DMS79 (cell line): ENCODE measurements at regions not wholly inside any gene's neighbourhood (a gene's known extent, or its start where the extent isn't known, plus 50 kb on each side); places are given as distances from the start of the nearest gene placed in this dataset.

Experiments used
- DNase-seq: peaks from one replicate; lab custom pipeline; 2025; lab: John Stamatoyannopoulos, UW

DNA sequence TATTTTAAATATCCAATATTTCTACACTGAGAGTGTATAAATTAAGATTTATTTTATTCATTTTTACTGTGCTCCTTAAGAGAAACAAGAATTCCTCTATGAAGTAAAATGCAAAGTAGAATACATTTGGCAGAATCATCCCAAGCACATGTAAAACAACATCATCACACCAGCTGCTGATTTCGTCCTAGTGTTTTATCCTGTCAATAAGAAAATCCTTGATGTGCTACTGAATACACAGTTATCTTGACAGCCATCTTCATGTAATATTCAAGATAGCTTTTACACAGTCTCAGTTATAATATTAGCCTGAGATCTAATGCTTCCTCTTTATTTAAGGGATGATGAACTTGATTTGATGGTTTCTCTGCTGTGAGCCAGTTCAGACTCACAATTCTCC is 282.4 kb downstream of the MZT1 start:
- DNase-seq = no peak

DNA sequence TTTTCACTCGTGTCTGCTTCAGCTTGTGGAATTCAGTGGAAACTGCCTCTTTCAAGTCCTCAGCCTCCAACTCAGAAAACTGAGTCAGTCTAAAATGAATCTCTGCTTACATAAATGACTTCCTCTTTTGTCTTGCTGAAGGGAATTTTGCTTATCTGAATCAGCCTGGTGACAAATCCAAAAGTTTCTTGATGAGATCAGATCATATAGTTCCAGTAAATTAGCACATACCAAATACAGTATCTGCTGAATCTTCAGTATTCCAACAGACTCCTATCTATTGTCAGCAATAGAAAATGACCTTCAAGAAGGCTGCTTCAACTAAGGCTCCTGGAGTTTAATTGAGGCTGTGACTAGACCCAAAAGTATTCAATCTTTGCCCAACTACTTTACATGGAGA is 290.0 kb downstream of the MZT1 start:
- DNase-seq = no peak

DNA sequence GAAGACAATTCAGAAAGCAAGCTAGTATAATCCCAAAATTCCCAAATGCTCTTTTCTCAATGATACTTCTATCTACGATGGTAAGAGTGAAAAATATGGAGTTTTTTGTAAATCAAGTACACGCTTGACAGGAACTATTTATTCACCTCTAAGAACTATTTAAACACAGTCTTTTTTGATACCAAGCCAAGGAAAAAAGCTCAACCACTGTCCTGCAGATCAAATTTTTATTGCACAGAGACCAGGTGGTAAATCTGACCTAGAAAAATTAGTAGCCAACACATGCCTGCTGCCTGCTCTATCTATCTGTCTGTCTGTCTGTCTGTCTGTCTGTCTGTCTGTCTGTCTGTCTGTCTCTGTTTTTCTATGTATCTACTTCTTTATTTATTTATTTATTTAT is 292.2 kb downstream of the MZT1 start:
- DNase-seq = no peak

DNA sequence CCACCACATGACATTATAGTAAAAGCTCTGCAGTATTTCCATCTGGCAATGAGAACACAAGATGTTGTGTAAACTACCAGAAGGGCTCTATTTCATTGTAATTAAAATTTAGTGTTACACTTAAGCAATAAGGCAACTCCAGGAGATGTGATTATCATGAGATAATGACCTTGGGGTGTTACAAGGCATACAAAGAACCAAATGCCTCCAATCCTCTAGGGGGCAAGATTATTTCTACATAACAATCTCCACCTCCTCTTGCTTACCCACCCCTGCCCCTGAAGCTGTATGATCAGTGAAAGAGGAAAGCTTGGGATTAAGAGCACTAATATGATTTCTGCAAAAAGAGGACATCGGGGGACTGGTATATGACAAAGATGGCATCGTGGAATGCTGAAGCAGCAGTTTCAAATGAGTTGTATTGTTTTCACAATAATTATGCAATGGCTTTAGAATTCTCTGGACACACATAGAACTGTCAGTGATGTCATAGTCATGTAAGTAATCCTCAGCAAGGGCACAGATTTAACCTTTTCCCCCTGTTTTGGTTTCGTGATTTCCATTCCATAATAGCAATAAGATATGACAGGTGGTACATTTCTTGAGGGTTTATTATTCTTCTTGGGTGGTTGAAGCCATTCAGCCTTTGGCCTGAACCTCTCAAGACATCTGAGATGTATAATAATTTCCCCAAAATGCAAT is 295.3 kb downstream of the MZT1 start:
- DNase-seq = no peak

DNA sequence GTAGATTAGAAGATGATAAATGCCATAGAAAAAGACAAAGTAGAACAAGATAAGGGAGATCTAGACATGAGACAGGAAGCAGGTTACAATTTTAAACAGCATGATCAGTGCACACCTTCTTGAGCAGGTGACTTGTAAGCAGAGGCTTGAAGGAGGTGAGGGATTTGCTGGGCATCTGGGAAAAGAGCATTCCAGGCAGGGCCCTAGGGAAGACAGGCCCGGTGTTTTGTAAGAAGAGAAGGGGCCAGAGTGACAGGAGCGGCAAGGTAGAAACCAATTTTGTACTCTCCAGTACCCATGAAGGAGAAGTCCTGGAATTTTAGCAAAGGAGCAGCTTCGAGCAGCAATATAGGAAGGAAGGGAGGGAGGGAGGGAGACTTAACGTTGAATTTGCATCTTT is 296.5 kb downstream of the MZT1 start:
- no peak for DNase-seq

DNA sequence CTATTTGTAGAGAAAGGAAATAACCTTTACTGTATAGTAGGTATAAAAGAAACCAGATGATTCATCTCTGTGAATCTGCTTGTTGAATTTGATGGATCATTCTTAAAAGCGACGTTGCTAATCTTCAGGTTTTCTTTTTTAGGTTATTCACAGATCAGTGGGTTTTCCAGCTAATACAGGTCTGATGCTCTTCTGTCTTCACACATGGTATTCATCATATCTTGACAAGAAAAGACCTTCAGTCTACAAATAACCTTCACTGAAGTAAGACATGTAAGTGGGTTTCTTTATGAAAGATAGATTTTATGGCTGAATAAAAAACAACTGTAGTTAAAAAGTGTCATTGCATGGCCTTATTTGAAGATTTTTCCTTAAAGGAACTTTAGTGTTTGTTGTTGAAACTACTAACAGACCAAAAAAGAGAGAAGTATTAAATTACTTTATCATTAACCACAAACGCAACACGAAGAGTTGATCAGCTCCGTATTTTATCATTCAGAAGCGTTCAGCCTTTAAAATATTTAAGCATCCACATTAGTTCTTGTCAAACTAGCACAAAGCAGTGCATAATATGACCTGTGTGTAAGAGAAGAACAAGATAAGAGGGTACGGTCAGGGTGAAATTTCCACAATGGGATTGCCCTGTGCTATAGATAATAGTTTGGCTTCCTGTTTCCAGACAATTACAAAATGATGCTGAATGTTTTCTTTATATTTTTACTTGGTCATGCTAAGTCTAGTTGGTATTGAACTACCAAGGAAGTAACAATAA is 299.5 kb downstream of the MZT1 start:
- DNase-seq = no peak

DNA sequence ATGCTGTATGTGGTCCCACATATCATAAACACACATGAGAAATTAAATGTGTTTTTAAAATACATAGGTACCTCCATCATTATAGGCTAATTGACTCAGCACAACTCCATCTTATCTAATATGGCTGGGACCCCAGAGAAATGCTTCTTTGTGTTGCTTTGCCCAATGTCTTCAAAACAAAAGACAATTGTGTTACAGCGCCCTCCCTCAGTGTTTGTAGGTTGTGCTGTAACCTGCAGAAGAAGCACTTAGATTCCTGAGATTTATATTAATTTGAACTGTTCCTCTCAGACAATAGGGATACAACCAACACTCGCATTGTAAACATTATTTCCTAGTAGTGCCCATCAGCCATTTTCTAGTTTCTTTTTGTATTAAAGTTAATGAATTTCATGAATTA is 303.4 kb downstream of the MZT1 start:
- no peak for DNase-seq

DNA sequence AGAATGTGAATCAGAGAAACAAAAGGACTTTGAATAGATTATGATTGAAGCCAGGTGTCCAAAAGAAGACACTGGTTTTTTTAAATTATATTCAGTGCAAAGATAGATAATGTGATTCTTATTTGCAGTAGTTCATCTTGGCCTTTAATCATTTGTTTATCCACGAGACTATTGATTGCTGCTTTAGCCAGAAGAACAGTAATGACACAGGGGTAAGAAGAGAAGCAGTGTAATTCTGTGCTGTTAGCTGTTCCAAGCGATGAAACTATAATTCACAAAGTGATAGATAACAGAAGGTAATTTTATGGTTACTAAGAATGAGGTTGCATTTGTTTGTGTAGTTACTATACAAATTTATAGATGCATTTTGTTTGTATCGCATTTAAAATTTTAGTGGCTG is 311.6 kb downstream of the MZT1 start:
- DNase-seq = no peak

DNA sequence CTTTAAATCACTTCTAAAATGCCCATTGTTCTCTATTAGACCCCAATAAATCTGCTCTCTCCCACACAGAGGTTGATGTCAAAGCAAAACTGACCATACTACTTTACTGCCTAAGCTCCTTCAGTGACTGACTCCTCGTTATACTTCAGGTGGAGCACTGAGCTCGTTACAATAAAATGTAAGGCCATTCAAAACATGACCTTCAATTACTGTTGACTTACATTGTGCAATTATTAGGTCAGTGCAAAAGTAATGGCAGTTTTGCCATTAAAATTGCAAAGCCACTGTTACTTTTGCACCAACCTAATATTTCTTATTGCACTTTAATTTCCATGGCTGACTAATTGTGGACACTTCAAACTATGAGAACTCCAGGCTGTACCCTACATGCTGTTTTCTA is 314.9 kb downstream of the MZT1 start:
- no peak for DNase-seq

DNA sequence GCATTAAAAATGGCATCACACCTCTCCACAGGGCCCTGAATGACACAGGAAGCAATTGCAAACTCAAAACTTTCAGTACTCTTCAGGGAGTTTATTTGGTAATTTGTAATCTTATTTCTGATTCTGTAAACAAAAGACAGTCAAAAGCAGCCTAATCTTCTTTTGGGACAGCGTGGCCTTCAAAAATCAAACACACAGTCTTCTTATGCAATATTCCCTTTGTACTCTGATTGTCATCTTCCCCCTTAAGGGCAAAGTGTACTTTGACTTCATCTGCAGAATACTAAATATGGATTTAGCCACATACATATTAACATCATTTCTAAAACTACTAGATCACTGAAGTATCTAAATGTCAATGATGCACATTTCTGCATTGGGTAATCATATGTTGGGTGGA is 322.0 kb downstream of the MZT1 start:
- no peak for DNase-seq

DNA sequence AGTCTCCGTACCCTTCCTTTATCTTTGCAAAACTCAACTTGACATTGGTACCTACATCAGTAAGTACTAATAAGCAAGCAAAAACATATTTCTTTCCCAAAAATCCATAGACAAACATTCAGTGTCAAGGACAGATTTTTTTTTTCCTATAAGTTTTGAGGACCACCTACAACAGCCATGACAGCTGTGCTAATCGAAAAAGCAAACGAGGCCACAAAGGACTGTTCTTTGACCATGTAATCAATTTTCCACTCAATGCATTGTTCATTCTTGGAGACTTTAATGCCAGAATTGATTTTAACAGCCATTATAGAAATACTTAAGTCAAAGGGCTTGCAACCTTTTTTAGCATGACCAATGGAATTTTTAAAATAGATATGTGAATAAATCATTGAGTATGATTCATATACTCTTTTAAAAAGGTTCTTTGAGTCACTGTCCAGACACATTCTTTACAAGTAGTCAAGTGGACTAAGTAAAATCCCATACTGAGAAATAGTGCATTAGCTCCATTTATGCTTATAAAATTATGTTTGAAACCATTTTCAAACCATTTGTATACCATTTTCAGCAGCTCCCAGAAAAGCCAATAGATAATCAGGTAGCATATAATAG is 323.9 kb downstream of the MZT1 start:
- DNase-seq = no peak

DNA sequence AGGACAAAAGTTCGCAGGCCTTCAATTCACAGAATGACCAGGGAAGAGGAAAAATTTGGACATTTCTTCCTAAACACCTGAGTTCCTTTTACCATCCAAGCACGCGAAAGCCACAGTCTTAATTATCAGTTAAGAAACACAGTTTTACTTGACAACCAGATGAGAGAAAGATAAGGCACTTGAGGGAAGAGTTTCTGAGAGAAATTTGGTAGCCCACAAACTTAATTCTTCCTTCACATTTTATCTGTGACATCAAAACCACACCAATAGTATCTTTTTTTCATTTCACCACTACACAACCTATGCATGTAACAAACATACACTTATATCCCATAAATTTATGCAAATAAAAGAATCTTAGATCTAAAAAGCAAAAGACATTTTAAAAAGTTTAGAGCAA is 326.6 kb downstream of the MZT1 start:
- no peak for DNase-seq

DNA sequence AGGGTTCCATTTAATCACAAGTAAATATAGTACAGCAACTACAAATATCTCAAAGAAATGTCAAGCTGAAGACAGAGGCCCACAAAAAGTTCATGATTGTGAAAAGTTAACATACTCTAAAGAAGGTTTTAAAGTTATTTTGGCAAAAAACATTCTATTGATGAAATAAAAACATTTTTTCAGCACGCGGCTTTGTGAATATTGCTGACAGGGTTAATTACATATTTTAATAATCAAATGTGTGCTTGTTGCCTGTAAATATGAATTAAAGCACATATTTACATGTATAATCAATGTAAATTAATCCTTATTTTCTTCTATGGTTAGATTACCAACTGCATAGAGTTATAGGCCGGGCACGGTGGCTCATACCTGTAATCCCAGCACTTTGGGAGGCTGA is 328.1 kb downstream of the MZT1 start:
- DNase-seq = no peak

DNA sequence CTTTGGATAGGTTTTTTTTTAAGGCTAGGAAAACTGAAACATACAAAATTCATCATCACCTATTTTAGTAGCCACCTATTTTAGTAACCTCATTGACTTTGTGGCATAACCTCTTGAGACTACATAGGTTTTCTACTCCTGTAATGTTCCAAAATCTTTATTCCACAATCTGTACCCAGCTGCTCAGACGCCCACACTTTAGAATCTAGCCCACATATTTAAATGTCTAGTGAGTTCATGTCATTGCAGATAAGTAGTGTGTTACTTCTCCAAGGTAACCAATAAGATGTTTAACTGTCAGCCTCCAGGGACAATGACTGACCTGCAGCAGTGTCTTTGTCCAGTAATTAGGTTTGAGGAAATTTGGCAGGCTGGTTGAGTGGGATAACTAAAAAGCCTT is 330.2 kb downstream of the MZT1 start:
- no peak for DNase-seq

DNA sequence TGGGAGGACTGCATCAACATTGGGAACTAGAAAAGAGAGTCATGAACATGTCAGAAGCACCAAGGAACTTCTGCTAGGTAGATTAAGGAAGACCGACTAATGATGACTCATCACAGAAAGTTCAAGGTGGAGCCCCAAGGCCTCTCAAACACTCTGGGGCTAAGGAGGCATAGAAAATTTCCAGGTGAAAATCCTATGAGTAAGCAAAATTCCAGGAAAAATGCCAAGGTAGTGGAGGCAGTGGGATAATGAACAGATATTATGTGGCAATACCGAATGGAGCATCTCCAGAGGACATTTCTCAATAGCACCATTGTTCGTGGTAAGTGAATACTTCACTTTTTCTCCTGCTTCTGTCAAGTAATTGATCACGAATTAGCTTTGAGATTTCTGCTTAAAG is 336.5 kb downstream of the MZT1 start:
- no peak for DNase-seq

DNA sequence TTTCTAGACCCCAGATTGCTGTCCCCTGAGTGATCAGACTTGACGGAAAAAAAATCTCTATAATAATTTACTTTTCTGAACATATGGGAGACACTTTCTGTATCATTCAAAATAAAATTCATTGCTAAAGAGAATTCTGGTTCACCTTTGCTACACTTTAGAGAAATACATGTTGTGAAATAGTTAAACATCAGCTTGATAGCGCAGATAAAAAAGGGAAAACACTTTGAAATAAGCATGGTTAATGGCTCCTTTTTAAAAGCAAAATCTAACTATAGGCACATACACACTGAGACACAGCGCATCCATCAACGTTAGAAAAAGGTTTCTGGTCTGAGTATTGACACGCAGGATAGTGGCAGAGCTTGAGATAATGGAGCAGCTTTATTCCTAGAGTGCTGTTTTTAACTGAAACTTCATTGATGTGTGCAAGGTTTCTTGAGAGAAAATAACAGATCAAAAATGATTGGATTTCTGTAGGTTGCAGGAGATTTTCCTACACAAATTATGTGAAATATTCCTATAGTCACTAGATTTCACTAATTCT is 341.2 kb downstream of the MZT1 start:
- no peak for DNase-seq

DNA sequence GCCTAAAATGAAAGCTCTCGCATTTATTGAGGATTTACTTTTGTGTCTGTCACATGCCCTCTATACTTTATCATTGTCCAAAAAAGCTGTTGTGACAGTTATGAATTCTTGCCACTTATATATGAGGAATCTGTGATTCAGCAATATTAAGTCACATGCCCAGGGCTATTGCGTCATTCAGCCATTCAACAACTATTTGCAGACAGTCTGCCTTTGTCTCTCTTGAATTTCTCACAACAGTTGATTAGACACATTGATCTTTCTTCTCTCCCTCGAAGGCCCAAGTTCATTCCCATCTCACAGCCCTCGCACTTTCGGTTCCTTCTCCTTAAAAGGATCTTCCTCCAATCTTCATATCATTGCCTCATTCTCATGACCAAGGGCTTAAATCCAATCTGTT is 342.6 kb downstream of the MZT1 start:
- no peak for DNase-seq

DNA sequence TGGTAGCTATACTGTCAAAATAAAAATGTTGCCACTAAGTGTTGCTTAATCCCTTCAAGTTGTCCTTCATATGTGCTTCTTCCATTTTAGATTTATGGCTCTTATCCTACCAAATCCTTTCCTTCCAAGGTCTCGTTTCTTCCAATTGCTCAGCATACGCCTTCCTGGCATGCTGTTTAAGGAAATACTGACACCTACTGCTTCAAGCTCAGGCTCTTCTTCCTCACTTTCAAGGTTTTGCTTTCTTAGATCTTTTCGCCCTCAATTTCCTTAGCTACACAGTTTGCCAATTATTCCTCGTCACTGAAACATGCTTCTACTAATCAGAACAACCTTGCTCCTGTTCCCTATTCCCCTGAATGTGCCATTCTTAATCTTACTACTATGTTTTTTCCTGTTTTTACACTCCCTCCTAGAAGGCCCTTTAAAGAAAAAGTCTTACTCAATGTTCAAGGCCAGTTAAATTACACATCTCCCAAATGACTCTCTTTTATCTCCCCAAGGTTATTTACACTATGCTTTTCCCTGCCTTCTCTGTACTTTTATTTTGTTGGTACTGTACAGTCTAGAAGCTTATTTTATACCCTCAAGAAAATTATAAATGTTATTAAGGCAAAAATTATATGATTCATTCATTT is 343.1 kb downstream of the MZT1 start:
- DNase-seq = no peak

DNA sequence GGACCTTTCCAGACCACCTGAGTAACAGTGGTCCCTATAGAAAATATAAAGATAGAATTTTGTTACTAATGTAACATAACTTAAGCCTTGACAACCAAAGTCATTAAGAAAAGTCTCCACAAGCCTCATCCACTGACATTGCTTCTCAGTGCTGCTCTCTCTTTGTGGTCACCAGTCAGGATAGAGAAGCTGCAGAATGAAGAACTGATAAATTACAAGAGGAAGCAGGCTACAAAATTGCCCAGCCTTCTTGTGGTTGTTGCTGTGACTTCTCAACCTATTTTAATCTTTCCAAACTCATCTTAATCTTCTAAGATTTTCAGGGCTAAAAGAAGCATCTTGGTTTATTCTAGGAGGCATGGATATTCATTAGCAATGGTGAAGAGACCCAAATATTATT is 343.8 kb downstream of the MZT1 start:
- no peak for DNase-seq

DNA sequence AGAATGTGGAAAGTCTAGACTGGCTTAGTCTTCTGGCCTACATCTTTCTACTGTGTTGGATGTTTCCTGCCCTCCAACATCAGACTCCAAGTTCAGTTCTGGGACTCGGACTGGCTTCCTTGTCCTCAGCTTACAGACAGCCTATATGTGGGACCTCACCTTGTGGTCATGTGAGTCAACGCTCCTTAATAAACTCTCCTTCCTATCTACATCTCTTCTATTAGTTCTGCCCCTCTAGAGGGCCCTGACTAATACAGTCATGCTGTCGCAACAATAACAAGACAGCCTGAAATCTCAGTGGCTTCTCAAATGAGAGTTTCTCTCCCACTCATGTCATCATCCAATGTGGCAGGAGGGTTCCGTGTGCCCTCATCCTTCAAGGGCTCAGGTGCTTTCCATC is 347.8 kb downstream of the MZT1 start:
- DNase-seq = no peak

DNA sequence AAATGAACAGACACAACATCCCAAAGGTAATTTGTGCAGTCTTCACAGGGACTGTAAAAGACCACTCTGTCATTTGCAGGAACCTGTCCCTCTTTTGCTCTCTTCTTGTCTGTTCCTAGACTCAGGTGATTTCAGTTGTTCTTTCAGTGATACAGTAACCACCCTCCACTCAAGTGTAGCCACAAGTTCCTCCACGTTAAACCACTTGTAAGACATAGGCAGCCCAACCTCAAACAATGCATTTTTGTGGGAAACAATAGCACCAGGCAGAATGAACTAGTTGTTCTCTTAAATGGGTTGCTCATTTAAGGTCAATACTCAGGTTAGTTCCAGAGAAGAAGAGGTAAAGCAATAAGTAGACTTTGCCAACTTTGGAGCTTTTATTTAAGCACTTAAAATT is 359.4 kb downstream of the MZT1 start:
- no peak for DNase-seq

DNA sequence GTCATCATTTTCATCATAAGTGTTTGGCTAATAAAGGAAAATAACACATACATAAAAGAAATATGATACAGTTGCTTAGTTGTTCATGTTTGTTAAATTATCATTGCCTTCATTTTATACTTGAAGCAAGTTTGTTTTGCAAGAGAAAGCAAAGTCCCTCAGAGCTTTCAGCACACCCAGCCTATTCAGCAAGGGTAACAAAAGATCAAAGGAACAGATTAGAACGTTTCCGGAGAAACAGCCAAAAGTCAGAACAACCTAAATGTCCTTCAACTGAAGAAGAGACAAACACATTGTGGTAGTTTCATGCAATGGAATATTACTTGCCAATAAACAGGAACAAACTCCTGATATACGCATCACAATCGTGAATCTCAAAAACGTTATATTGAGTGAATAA is 380.7 kb downstream of the MZT1 start:
- no peak for DNase-seq

DNA sequence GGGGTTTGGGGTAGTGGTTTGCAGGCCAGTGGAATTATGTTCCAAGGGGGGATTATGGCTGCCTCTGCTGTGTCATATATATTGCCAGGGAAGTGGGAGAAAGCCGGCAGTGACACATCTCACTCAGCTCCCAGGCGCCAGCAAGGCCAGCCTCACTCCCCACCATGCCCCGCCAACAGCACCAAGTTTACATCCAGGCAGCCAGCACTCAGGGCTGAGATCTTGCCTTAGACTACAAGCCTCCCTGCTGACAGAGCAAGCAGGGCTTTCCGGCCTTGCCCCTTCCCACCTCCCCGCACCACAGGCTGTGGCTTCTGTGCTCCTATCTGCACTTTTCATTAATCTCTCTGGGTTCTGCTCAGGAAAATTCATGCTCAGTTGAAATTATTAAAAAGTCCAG is 385.1 kb downstream of the MZT1 start:
- no peak for DNase-seq
